ENCODE measurements at regions not wholly inside any gene's neighbourhood (a gene's known extent, or its start where the extent isn't known, plus 50 kb on each side); places are given as distances from the start of the nearest gene placed in this dataset.

- DNase-seq: no peak
- no peaks in the 10 kb centered on the region for H3K9me3 ChIP-seq
- H3K27ac ChIP-seq: no peak overlapping the region
- H3K4me1 ChIP-seq: no peaks in the 10 kb centered on the region
- no peak overlapping the region for H3K4me3 ChIP-seq
- H3K27me3 ChIP-seq: no peaks in the 10 kb centered on the region
- intact Hi-C loops (cut with DNase I): no loop called here
- H3K36me3 ChIP-seq: no peaks in the 10 kb centered on the region
- 24 to 55% methylated on average over 1 of the region's 1 CpG for WGBS, 2 donors
- no peak for TF ChIP-seq POLR2A (IDR thresholded peaks at IDR 0.05)
- TF ChIP-seq CTCF (IDR thresholded peaks at IDR 0.05): no peak
Observed at GRCh38 chr2:155023674-155024073, 325.2 kb downstream of the KCNJ3 start.

- H3K4me3 ChIP-seq: no peak overlapping the region
- no peaks in the 10 kb centered on the region for H3K4me1 ChIP-seq
- H3K27me3 ChIP-seq: no peaks in the 10 kb centered on the region
Observed at GRCh38 chr2:155022531-155022930, 324.0 kb downstream of the KCNJ3 start.

DNA sequence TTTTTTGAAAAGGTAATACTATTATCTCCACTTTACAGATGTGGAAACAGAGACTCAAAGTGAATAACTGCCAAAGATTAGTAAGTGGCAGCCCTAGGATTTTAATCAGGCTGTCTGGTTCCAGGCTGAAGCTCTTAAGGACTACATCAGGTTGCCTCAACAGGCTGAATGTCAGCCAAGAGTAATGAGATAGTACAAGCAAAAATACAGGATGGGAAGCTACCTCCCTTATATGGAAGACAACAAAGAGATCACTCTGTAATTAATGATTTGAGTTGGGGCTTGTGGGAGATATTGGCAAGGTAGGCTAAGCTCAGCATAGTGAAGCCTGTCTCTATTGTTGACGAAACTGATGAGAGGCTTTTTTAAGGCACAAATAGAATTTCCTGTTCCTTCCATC is 323.1 kb downstream of the KCNJ3 start:
- no peak overlapping the region for H3K27ac ChIP-seq
- no peak overlapping the region for H3K4me3 ChIP-seq
- intact Hi-C loops (cut with DNase I): no loop called here
- no peaks in the 10 kb centered on the region for H3K4me1 ChIP-seq
- no peaks in the 10 kb centered on the region for H3K27me3 ChIP-seq
- H3K36me3 ChIP-seq: no peaks in the 10 kb centered on the region
- no peaks in the 10 kb centered on the region for H3K9me3 ChIP-seq
- 60 to 100% methylated on average over 1 of the region's 1 CpG for WGBS, 2 donors
- no peak for DNase-seq
- TF ChIP-seq CTCF (IDR thresholded peaks at IDR 0.05): no peak
- no peak for TF ChIP-seq POLR2A (IDR thresholded peaks at IDR 0.05)

More at GRCh38 chr2:155022531-155022930, 324.0 kb downstream of the KCNJ3 start:
- TF ChIP-seq CTCF (IDR thresholded peaks at IDR 0.05) (no peak), POLR2A (IDR thresholded peaks at IDR 0.05) (no peak)
- intact Hi-C loops (cut with DNase I): no loop called here
- no peak for DNase-seq
- no peak overlapping the region for H3K27ac ChIP-seq
- no peaks in the 10 kb centered on the region for H3K9me3 ChIP-seq
- H3K36me3 ChIP-seq: no peaks in the 10 kb centered on the region

- no peak for DNase-seq
Observed at GRCh38 chr2:155020246-155020645, 321.8 kb downstream of the KCNJ3 start.

DNA sequence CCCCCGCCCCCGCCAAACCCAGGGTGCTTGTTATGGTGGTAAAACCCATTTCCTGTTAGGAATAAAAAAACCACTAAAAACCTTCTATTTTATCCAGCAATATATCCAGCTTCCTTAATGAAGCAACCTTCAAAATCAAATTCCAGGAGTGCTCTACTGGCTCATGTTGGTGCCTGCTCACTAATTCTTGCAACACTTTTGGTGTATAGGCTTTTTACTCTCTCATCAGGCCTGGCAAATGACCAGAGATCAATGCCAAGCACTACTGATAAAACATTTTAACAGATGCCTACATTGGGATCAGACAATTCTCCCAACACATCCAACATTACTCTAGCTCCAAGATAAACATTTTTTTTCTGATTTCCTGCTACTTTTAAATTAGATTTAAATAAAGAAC is 312.4 kb downstream of the KCNJ3 start:
- TF ChIP-seq POLR2A (IDR thresholded peaks at IDR 0.05) (no peak), CTCF (IDR thresholded peaks at IDR 0.05) (no peak)
- Histone ChIP-seq H3K36me3 (no peaks in the 10 kb centered on the region), H3K9me3 (no peaks in the 10 kb centered on the region), H3K4me1 (no peaks in the 10 kb centered on the region), H3K4me3 (no peak overlapping the region), H3K27me3 (no peaks in the 10 kb centered on the region), H3K27ac (no peak overlapping the region)
- no peak for DNase-seq
- 67 to 80% methylated on average over 1 of the region's 2 CpGs for WGBS, 2 donors
- intact Hi-C loops (cut with DNase I): no loop called here

More at GRCh38 chr2:155020246-155020645, 321.8 kb downstream of the KCNJ3 start:
- TF ChIP-seq POLR2A (IDR thresholded peaks at IDR 0.05): no peak
- no peak for TF ChIP-seq CTCF (IDR thresholded peaks at IDR 0.05)
- intact Hi-C loops (cut with DNase I): no loop called here
- Histone ChIP-seq H3K4me1 (no peaks in the 10 kb centered on the region), H3K9me3 (no peaks in the 10 kb centered on the region), H3K27ac (no peak overlapping the region), H3K36me3 (no peaks in the 10 kb centered on the region), H3K4me3 (no peak overlapping the region), H3K27me3 (no peaks in the 10 kb centered on the region)
- 33 to 42% methylated on average over 1 of the region's 1 CpG for WGBS, 2 donors
